Loucy (cell line): ENCODE measurements at regions not wholly inside any gene's neighbourhood (a gene's known extent, or its start where the extent isn't known, plus 50 kb on each side); places are given as distances from the start of the nearest gene placed in this dataset.

Experiments used
- H2AFZ ChIP-seq: fragments of 200-600 bp; sonication (generic); 2 replicates; pipeline ENCODE4 v1.6.0; 2016; ENCODE audit warnings: antibody characterized with exemption, mild to moderate bottlenecking, low read length, moderate library complexity
- H3F3A ChIP-seq: fragments of 200-600 bp; 2 replicates; pipeline ENCODE4 v1.6.0; 2016; ENCODE audit warnings: antibody characterized with exemption, low read depth, mild to moderate bottlenecking
- H3K27me3 ChIP-seq: fragments of 200-600 bp; sonication (generic); 2 replicates; pipeline ENCODE4 v1.6.1; 2014; ENCODE audit warnings: low read length, mild to moderate bottlenecking; ENCODE audit not compliant: insufficient read depth, poor library complexity, severe bottlenecking
- H3K36me3 ChIP-seq: fragments of 200-600 bp; sonication (generic); 2 replicates; pipeline ENCODE4 v1.6.1; 2016; ENCODE audit warnings: low read length; ENCODE audit not compliant: insufficient read depth
- H3K4me1 ChIP-seq: fragments of 200-600 bp; sonication (generic); 2 replicates; pipeline ENCODE4 v1.5.1; 2014; ENCODE audit warnings: low read length, mild to moderate bottlenecking; ENCODE audit not compliant: insufficient read depth, poor library complexity, severe bottlenecking
- H3K4me2 ChIP-seq: fragments of 200-600 bp; sonication (generic); 2 replicates; pipeline ENCODE4 v1.6.0; 2014; ENCODE audit warnings: antibody characterized with exemption, low read length, low read depth, mild to moderate bottlenecking; ENCODE audit not compliant: poor library complexity, severe bottlenecking
- H3K4me3 ChIP-seq: fragments of 200-600 bp; sonication (generic); 2 replicates; pipeline ENCODE4 v1.5.1; 2014; ENCODE audit warnings: low read length, mild to moderate bottlenecking, mixed read lengths; ENCODE audit not compliant: poor library complexity, severe bottlenecking
- H3K79me2 ChIP-seq: fragments of 200-600 bp; sonication (generic); 2 replicates; pipeline ENCODE4 v1.6.1; 2014; ENCODE audit warnings: low read length; ENCODE audit not compliant: insufficient read depth
- H3K9ac ChIP-seq: fragments of 200-600 bp; sonication (generic); 2 replicates; pipeline ENCODE4 v1.6.0; 2014; ENCODE audit warnings: mild to moderate bottlenecking, low read depth, low read length, moderate library complexity; ENCODE audit not compliant: poor library complexity, severe bottlenecking
- H3K9me2 ChIP-seq: fragments of 200-600 bp; sonication (generic); replicated peaks from 2 replicates; pipeline ENCODE4 v1.6.1; 2016; ENCODE audit warnings: low read depth, low read length, mixed read lengths
- H3K9me3 ChIP-seq: fragments of 200-600 bp; sonication (generic); 2 replicates; pipeline ENCODE4 v1.6.1; 2014; ENCODE audit warnings: mild to moderate bottlenecking, antibody characterized with exemption, low read length, low read depth; ENCODE audit not compliant: insufficient read depth
- H4K20me1 ChIP-seq: fragments of 200-600 bp; sonication (generic); 2 replicates; pipeline ENCODE4 v1.6.0; 2014; ENCODE audit warnings: antibody characterized with exemption, low read length, mild to moderate bottlenecking; ENCODE audit not compliant: insufficient read depth, poor library complexity, severe bottlenecking
- CTCF ChIP-seq: fragments of 200-600 bp; sonication (generic); conservative IDR thresholded peaks from 2 replicates; pipeline ENCODE4 v1.5.1; 2014; ENCODE audit warnings: mild to moderate bottlenecking, antibody characterized with exemption, low read length
- EZH2phosphoT487 ChIP-seq: fragments of 200-600 bp; IDR thresholded peaks from 2 replicates; pipeline ENCODE4 v1.6.1; 2018; ENCODE audit warnings: antibody characterized with exemption, mild to moderate bottlenecking, moderate library complexity, borderline replicate concordance

- Histone ChIP-seq H3K9me3 (no peaks in the 10 kb centered on the region), H3K4me1 (no peaks in the 10 kb centered on the region), H3K9ac (no peak overlapping the region), H3K9me2 (no peaks in the 10 kb centered on the region), H2AFZ (no peak overlapping the region), H3K36me3 (no peaks in the 10 kb centered on the region), H3K4me2 (no peak overlapping the region), H3K4me3 (no peak overlapping the region), H3F3A (no peaks in the 10 kb centered on the region), H4K20me1 (no peaks in the 10 kb centered on the region), H3K79me2 (no peaks in the 10 kb centered on the region), H3K27me3 (no peaks in the 10 kb centered on the region)
- TF ChIP-seq CTCF (no peak), EZH2phosphoT487 (no peak)
Observed at GRCh38 chr6:40011844-40012243, 77.6 kb upstream of the MOCS1 start.

GRCh38 chr6:40000964-40001515, 66.8 kb upstream of the MOCS1 start:
- Histone ChIP-seq H3K4me3 (no peak overlapping the region), H3K79me2 (no peaks in the 10 kb centered on the region), H3K36me3 (no peaks in the 10 kb centered on the region), H4K20me1 (no peaks in the 10 kb centered on the region), H3K9me2 (no peaks in the 10 kb centered on the region), H3K4me2 (no peak overlapping the region), H3K9ac (no peak overlapping the region), H2AFZ (no peak overlapping the region), H3K27me3 (no peaks in the 10 kb centered on the region), H3F3A (no peaks in the 10 kb centered on the region), H3K9me3 (peaks cover 4% of the 10 kb centered on the region; the same call in 1 of the 2 replicates), H3K4me1 (no peaks in the 10 kb centered on the region)
- TF ChIP-seq CTCF (no peak), EZH2phosphoT487 (no peak)

GRCh38 chr6:39999006-39999867, 65.0 kb upstream of the MOCS1 start:
- H3K79me2 ChIP-seq: no peaks in the 10 kb centered on the region
- no peak overlapping the region for H2AFZ ChIP-seq
- no peaks in the 10 kb centered on the region for H3K4me1 ChIP-seq
- peaks cover 7% of the 10 kb centered on the region; the same call in 1 of the 2 replicates for H3K9me3 ChIP-seq
- H3K36me3 ChIP-seq: no peaks in the 10 kb centered on the region
- no peaks in the 10 kb centered on the region for H3K9me2 ChIP-seq
- H3K27me3 ChIP-seq: no peaks in the 10 kb centered on the region
- no peak overlapping the region for H3K4me3 ChIP-seq
- no peak overlapping the region for H3K4me2 ChIP-seq
- H3F3A ChIP-seq: no peaks in the 10 kb centered on the region
- no peak overlapping the region for H3K9ac ChIP-seq
- H4K20me1 ChIP-seq: no peaks in the 10 kb centered on the region
- no peak for TF ChIP-seq EZH2phosphoT487
- TF ChIP-seq CTCF: no peak
